Peyer's patch (tissue), 4 donors: ENCODE measurements at regions not wholly inside any gene's neighbourhood (a gene's known extent, or its start where the extent isn't known, plus 50 kb on each side); places are given as distances from the start of the nearest gene placed in this dataset.

ENCODE experiments used
- DNase-seq, 3 donors: peaks; one replicate each; pipeline ENCODE4 v3.0.0-alpha.2; 2017 to 2019
- H3K27ac ChIP-seq, 4 donors: fragments of 200-600 bp; sonication (generic); one replicate each; pipeline ENCODE4 v1.5.1; 2016 to 2019
- H3K27me3 ChIP-seq, 2 donors: fragments of 200-600 bp; sonication (generic); one replicate each; pipeline ENCODE4 v1.5.1; 2019
- H3K36me3 ChIP-seq, 3 donors: fragments of 200-600 bp; sonication (generic); one replicate each; pipeline ENCODE4 v1.5.1; 2016 to 2019
- H3K4me1 ChIP-seq, 4 donors: fragments of 200-600 bp; sonication (generic); one replicate each; pipeline ENCODE4 v1.5.1; 2016 to 2019
- H3K4me3 ChIP-seq, 4 donors: fragments of 200-600 bp; sonication (generic); 1 replicate in 3 of 4; 2 replicates in 1 of 4; pipeline ENCODE4 v1.5.1; 2016 to 2019; ENCODE audit warnings: mild to moderate bottlenecking in 1 of 4
- H3K9me3 ChIP-seq, 4 donors: fragments of 200-600 bp; sonication (generic); one replicate each; pipeline ENCODE4 v1.5.1; 2016 to 2019; ENCODE audit warnings: mild to moderate bottlenecking in 1 of 4
- POLR2A ChIP-seq, 2 donors: fragments of 450-650 bp; IDR thresholded peaks; one replicate each; pipeline ENCODE4 v1.5.1; 2017; ENCODE audit warnings: antibody characterized with exemption in 2 of 2, mild to moderate bottlenecking in 2 of 2, moderate library complexity in 2 of 2
- TF ChIP-seq, protein P1 (sequence below), 6 experiments: fragments of 450-650 bp in 4 of 6; fragments of 200-600 bp in 2 of 6; sonication (generic) in 1 of 6; IDR thresholded peaks; one replicate each; pipeline ENCODE4 v1.5.1; 2017 to 2019; ENCODE audit warnings: antibody characterized with exemption in 6 of 6, mild to moderate bottlenecking in 3 of 6, moderate library complexity in 1 of 6

DNA sequence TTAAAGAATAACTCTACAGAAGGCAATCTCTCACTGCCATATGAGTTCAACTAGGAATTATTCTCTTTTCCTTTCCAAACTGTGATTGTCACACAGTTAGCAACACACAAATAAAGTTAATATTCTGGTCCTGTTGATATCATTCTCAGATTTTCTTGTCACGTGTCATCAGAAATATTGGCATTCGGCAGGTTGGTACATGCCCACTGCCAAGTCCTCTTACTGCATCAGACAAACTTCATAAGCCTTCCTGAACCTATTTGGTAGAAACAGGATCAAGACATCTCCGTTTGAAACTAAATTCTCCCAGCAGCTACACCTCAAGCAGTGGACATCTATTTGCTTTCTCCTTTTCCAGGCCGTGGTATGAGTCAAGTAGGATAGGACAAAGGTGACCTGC lies 177.9 kb upstream of the SOX2 start:
- no peaks in the 10 kb centered on the region for H3K9me3 ChIP-seq
- H3K27me3 ChIP-seq = no peaks in the 10 kb centered on the region
- no peaks in the 10 kb centered on the region for H3K4me1 ChIP-seq
- no peak overlapping the region for H3K27ac ChIP-seq
- no peak overlapping the region for H3K4me3 ChIP-seq
- TF ChIP-seq, protein P1, sequence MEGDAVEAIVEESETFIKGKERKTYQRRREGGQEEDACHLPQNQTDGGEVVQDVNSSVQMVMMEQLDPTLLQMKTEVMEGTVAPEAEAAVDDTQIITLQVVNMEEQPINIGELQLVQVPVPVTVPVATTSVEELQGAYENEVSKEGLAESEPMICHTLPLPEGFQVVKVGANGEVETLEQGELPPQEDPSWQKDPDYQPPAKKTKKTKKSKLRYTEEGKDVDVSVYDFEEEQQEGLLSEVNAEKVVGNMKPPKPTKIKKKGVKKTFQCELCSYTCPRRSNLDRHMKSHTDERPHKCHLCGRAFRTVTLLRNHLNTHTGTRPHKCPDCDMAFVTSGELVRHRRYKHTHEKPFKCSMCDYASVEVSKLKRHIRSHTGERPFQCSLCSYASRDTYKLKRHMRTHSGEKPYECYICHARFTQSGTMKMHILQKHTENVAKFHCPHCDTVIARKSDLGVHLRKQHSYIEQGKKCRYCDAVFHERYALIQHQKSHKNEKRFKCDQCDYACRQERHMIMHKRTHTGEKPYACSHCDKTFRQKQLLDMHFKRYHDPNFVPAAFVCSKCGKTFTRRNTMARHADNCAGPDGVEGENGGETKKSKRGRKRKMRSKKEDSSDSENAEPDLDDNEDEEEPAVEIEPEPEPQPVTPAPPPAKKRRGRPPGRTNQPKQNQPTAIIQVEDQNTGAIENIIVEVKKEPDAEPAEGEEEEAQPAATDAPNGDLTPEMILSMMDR (IDR thresholded peaks at IDR 0.05) = no peak
- TF ChIP-seq POLR2A (IDR thresholded peaks at IDR 0.05) = no peak
- no peaks in the 10 kb centered on the region for H3K36me3 ChIP-seq
- DNase-seq = no peak

DNA sequence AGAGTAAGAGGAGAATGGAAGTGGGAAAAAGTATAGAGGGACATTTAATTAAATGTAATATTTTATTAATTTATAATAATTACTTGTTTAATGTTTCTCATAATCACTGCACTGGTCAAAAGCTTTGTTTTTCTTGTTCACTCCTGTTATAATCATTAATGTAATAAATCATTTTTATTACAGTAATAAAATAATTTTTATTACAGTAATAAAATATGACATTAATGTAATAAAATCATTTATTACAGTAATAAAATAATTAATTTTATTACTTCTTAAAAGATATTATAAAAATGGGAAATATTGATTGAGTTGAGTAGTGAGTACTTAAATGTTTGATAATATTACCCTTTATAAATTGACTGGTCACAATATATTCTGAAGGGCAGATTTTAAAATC lies 181.1 kb upstream of the SOX2 start:
- H3K4me3 ChIP-seq = no peak overlapping the region
- DNase-seq = no peak
- no peaks in the 10 kb centered on the region for H3K9me3 ChIP-seq
- H3K36me3 ChIP-seq = no peaks in the 10 kb centered on the region
- no peaks in the 10 kb centered on the region for H3K4me1 ChIP-seq
- H3K27me3 ChIP-seq = no peaks in the 10 kb centered on the region
- TF ChIP-seq, protein P1 (IDR thresholded peaks at IDR 0.05) = no peak
- no peak for TF ChIP-seq POLR2A (IDR thresholded peaks at IDR 0.05)
- H3K27ac ChIP-seq = no peak overlapping the region

DNA sequence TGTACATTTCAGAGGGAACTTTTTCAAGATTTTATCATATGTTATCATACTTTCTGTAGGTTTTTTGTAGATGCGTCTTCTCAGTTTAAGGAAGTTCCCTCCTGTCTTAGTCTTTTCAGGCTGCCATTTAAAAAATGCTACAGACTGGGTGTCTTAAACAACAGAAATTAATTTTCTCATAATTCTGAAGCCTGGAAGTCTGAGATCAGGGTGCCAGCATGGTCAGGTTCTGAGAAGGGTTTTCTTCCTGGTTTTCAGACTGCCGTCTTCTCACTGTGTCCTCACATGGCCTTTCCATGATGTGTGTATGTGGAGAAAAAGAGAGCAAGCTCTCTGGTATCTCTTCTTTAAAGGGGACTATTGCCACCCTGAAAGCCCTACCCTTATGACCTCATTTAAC lies 189.9 kb upstream of the SOX2 start:
- no peak for DNase-seq
- H3K36me3 ChIP-seq = no peaks in the 10 kb centered on the region
- no peak overlapping the region for H3K4me3 ChIP-seq
- H3K27me3 ChIP-seq = no peaks in the 10 kb centered on the region
- peaks cover 0 to 3% (median 0%) of the 10 kb centered on the region in 4 donors for H3K9me3 ChIP-seq
- no peak for TF ChIP-seq POLR2A (IDR thresholded peaks at IDR 0.05)
- TF ChIP-seq, protein P1 (IDR thresholded peaks at IDR 0.05) = no peak
- H3K27ac ChIP-seq = no peak overlapping the region
- no peaks in the 10 kb centered on the region for H3K4me1 ChIP-seq

DNA sequence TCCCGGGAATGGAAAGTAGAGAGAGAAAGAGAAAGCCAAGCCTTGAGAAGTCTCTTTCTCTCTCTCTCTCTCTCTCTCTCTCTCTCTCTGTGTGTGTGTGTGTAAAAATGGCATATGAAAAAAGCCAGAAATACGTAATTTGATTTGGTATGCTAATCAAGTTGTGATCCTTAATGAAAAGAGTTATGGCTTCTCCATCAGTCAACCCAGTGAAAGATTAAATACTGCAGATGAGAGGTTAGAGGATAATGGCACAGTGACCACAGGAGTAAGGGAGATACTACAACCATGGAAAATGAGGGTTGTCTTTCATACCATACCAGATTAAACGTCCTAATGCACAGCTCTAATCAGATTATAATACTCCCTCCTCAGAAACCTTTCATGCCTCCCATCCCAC lies 193.5 kb upstream of the SOX2 start:
- Histone ChIP-seq H3K27me3 (no peaks in the 10 kb centered on the region), H3K36me3 (no peaks in the 10 kb centered on the region), H3K9me3 (no peaks in the 10 kb centered on the region), H3K27ac (no peak overlapping the region), H3K4me3 (no peak overlapping the region), H3K4me1 (no peaks in the 10 kb centered on the region)
- DNase-seq = no peak
- no peak for TF ChIP-seq POLR2A (IDR thresholded peaks at IDR 0.05)
- TF ChIP-seq, protein P1 (IDR thresholded peaks at IDR 0.05) = no peak

DNA sequence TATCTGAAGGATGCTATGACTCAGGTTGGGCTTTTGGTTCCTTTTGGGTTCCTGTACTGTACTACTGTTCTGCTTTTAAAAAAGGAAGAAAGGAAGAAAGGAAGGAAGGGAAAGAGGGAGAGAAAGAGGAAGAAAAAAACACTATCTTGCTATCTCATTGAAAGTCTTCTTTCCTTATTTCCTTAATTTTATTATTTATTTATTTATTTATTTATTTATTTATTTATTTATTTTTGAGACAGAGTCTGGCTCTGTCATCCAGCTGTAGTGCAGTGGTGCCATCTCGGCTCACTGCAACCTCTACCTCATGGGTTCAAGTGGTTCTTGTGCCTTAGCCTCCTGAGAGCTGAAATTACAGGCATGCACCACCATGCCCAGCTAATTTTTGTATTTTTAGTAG lies 198.9 kb upstream of the SOX2 start:
- TF ChIP-seq, protein P1 (IDR thresholded peaks at IDR 0.05) = no peak
- TF ChIP-seq POLR2A (IDR thresholded peaks at IDR 0.05) = no peak
- DNase-seq = no peak
- H3K4me1 ChIP-seq = no peaks in the 10 kb centered on the region
- H3K27me3 ChIP-seq = no peaks in the 10 kb centered on the region
- no peaks in the 10 kb centered on the region for H3K36me3 ChIP-seq
- H3K4me3 ChIP-seq = no peak overlapping the region
- H3K27ac ChIP-seq = no peak overlapping the region
- H3K9me3 ChIP-seq = peaks cover 0 to 14% (median 4%) of the 10 kb centered on the region in 4 donors

DNA sequence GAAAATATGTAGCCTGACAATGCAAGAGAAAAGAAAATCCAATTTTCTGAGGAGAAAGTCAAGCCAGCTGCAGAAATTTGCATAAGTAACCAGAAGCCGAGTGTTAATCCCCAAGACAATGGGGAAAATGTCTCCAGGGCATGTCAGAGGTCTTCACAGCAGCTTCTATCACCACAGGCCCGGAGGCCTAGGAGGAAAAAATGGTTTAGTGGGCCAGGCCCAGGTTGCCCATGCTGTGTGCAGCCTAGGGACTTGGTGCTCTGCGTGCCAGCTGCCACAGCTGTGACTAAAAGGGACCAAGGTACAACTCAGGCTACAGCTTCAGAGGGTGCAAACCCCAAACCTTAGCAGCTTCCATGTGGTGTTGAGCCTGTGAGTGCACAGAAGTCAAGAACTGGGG lies 201.2 kb upstream of the SOX2 start:
- no peak for DNase-seq
- H3K36me3 ChIP-seq = no peaks in the 10 kb centered on the region
- no peak for TF ChIP-seq POLR2A (IDR thresholded peaks at IDR 0.05)
- TF ChIP-seq, protein P1 (IDR thresholded peaks at IDR 0.05) = no peak
- H3K27ac ChIP-seq = no peak overlapping the region
- peaks cover 0 to 14% (median 4%) of the 10 kb centered on the region in 4 donors for H3K9me3 ChIP-seq
- H3K4me3 ChIP-seq = no peak overlapping the region
- H3K27me3 ChIP-seq = no peaks in the 10 kb centered on the region
- H3K4me1 ChIP-seq = no peaks in the 10 kb centered on the region
